HEK293T (cell line): ENCODE measurements at regions not wholly inside any gene's neighbourhood (a gene's known extent, or its start where the extent isn't known, plus 50 kb on each side); places are given as distances from the start of the nearest gene placed in this dataset.

ENCODE experiments used
- CTBP1 ChIP-seq: fragments of 450-650 bp; IDR thresholded peaks from 2 replicates; pipeline ENCODE4 v1.6.1; 2016; ENCODE audit warnings: borderline replicate concordance
- ELF4 ChIP-seq: fragments of 450-650 bp; IDR thresholded peaks from 2 replicates; pipeline ENCODE4 v1.6.1; 2017; ENCODE audit warnings: antibody characterized with exemption
- FOXA1 ChIP-seq: fragments of 450-650 bp; IDR thresholded peaks from 2 replicates; pipeline ENCODE4 v1.6.1; 2016; ENCODE audit warnings: mild to moderate bottlenecking
- FOXM1 ChIP-seq: fragments of 450-650 bp; IDR thresholded peaks from 2 replicates; pipeline ENCODE4 v1.6.1; 2017; ENCODE audit warnings: mild to moderate bottlenecking, borderline replicate concordance
- HDGF ChIP-seq: fragments of 450-650 bp; IDR thresholded peaks from 2 replicates; pipeline ENCODE4 v1.6.1; 2017; ENCODE audit warnings: antibody characterized with exemption, borderline replicate concordance
- PKNOX1 ChIP-seq: fragments of 450-650 bp; IDR thresholded peaks from 2 replicates; pipeline ENCODE4 v1.6.1; 2016
- SP1 ChIP-seq: fragments of 450-650 bp; IDR thresholded peaks from 2 replicates; pipeline ENCODE4 v1.6.1; 2017
- SUZ12 ChIP-seq: fragments of 450-650 bp; IDR thresholded peaks from 2 replicates; pipeline ENCODE4 v1.6.1; 2016; ENCODE audit warnings: mild to moderate bottlenecking

GRCh38 chr4:179116011-179116410 lies 1673.8 kb upstream of the AGA start:
- TF ChIP-seq ELF4 (no peak), SP1 (no peak), SUZ12 (no peak), HDGF (no peak), FOXM1 (no peak), CTBP1 (no peak), FOXA1 (no peak), PKNOX1 (no peak)
